Astrocyte of the cerebellum (primary cell): ENCODE measurements at regions not wholly inside any gene's neighbourhood (a gene's known extent, or its start where the extent isn't known, plus 50 kb on each side); places are given as distances from the start of the nearest gene placed in this dataset.

Experiments
- DNase-seq: peaks from one replicate; pipeline ENCODE4 v3.0.0-alpha.2; 2011; ENCODE audit warnings: low read depth
- H3K4me3 ChIP-seq: 2 replicates; pipeline ENCODE4 v1.5.1; 2011; ENCODE audit warnings: mild to moderate bottlenecking, low read depth, low read length, moderate library complexity
- in situ Hi-C: cut with HindIII; loops from 2 replicates; pipeline ENCODE4 v1.10.0; 2017; ENCODE audit warnings: low sequenced_read_pairs
- TF ChIP-seq, protein P1 (sequence below): IDR thresholded peaks from 2 replicates; pipeline ENCODE4 v1.5.1; 2012; ENCODE audit warnings: low read length, low read depth, moderate library complexity, mild to moderate bottlenecking; ENCODE audit errors: missing control alignments

DNA sequence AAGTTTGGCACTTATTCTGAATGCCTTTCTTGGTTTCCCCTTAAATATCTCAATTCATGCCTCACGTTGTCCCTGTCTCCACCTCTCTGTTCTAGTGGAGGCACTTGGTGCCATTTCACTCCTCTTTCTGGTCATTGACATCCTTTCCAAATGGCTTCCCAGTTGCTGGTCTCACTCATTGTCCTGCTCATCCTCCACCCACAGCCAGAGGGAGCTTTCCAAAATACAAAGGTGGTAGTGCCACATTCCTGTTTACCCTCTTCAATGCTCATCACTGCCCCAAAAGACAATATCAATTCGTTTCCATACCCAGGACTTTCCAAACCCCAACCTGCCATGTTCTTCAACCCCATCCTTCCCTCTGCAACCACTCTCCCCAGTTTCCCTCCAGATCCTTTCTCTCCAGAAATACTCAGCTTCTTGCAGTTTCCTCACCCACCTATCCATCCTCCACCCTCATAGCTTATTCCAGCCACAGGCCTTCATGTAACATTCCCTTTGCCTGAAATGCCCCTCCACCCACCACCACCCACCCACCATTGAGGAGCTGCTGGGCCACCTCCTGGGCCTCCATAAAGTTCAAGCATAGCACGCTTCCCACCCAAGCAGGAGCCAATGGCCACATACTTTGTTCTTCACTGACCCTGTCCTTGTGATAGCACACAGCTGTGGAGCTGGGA lies 63.1 kb upstream of the ADRB1 start:
- in situ Hi-C loops, result loop anchor here (5.0 kb wide), 1 partner anchor 42 kb away; no protein-coding TSS in a partner anchor
- no peak for DNase-seq
- TF ChIP-seq, protein P1, sequence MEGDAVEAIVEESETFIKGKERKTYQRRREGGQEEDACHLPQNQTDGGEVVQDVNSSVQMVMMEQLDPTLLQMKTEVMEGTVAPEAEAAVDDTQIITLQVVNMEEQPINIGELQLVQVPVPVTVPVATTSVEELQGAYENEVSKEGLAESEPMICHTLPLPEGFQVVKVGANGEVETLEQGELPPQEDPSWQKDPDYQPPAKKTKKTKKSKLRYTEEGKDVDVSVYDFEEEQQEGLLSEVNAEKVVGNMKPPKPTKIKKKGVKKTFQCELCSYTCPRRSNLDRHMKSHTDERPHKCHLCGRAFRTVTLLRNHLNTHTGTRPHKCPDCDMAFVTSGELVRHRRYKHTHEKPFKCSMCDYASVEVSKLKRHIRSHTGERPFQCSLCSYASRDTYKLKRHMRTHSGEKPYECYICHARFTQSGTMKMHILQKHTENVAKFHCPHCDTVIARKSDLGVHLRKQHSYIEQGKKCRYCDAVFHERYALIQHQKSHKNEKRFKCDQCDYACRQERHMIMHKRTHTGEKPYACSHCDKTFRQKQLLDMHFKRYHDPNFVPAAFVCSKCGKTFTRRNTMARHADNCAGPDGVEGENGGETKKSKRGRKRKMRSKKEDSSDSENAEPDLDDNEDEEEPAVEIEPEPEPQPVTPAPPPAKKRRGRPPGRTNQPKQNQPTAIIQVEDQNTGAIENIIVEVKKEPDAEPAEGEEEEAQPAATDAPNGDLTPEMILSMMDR, result peak; percentile 25
- H3K4me3 ChIP-seq, result no peak overlapping the region

DNA sequence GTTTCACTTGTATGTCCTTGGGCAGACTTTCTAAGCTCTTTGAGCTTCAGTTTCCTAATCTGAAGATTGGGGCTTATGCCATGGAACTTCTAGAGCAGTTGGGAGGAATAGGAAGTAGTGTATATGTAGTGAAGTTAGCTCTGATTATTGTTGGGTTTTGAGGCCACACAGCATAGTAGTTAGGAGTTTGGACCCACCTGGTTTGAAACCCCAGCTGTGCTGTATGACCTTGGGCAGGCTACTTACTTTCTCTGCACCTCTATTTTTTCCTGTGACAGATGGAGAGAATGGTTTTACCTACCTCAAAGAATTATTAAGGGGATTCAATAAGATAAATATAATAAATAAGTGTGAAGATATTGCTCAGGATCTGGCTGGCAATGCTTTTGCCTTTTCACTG lies 61.4 kb upstream of the ADRB1 start:
- no peak overlapping the region for H3K4me3 ChIP-seq
- DNase-seq, result no peak
- TF ChIP-seq, protein P1, result no peak
- in situ Hi-C loops, result loop anchor here (5.0 kb wide), 1 partner anchor 40 kb away; no protein-coding TSS in a partner anchor

DNA sequence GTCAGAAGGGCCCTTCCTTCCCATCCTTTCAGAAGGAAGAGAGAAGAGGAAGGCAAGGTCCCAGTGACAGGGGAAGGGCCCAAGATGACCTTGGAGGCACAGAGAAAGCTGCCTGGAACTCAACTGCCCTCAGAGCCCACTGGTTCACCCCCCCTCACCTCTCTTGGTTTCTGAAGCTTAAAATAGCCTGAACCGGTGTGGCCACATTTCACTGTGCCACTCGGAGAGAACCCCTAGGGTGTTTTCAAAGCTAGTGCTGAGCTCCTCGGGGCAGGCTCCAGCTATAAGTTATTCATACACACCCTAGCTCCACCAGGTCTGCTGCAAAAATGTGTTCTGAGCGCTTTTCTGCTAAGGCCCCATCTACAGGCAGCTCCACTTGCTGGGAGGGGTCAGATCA lies 60.9 kb upstream of the ADRB1 start:
- in situ Hi-C loops, result loop anchor here (5.0 kb wide), 1 partner anchor 40 kb away; no protein-coding TSS in a partner anchor
- TF ChIP-seq, protein P1, result no peak
- no peak for DNase-seq
- no peak overlapping the region for H3K4me3 ChIP-seq

DNA sequence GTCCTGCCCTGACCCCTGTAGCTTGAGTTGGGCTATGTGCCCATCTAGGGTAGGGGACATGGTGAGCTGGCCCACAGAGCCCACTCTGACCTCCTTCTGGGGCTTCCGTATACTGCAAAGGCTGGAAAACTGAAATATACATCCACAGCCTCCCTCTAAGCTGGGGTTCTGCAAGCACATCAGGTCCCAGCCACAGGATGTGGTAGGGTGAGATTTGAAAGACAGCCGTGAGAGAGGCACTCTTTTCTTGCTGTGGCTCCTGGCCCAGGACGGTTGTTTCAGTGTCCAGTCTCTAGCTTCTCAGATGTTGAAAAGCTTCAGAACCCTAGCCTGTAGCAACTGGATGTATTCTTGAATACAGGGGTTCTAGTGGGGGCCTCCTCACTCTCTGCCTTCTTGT lies 60.1 kb upstream of the ADRB1 start:
- TF ChIP-seq, protein P1, result no peak
- no peak overlapping the region for H3K4me3 ChIP-seq
- DNase-seq, result no peak
- in situ Hi-C loops, result loop anchor here (5.0 kb wide), 1 partner anchor 39 kb away; no protein-coding TSS in a partner anchor

DNA sequence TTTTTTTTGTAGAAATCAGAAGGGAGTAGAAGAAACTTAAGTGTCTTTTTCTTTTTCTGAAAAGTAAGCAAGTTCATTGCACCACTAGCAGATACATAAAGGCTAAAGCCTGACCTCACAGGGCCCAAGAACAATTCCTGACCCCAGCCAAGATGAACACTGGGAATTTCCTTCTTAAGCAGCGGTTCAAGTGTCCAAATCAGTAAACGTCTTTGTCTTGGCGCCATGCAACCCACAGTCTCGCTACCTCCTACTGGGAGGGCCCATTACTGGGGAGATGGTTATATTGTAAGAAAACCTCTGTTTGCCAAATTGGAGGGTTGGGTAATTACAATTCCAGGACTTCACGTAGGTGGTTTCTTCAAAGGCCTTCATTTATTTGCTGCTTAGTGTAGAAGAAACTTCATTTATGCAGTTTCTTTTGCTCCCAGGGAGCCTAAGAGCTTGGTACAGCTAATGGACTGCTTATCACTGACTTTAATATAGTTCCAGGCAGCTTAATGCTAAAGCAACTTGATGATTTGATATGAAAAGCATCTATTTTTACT lies 58.3 kb upstream of the ADRB1 start:
- DNase-seq, result peak; percentile 70
- in situ Hi-C loops, result no loop called here
- TF ChIP-seq, protein P1, result no peak
- no peak overlapping the region for H3K4me3 ChIP-seq

DNA sequence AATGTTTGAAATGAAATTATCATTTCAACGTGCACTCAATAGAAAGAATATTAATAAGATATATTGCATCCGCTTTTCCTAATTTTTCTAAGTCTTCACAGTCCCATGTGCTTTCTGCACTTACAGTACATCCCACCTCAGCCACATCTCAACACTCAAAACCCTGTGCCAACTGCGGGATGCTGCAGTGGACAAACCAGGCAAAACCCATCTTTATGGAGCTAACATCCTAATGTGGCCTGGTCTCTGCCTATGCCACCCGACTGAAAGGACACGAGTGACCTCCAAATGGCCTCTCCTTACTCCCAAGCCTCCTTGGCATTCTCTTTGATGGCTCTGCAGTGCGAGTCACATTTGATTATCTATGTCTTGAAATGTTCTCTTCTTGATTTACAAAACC lies 57.4 kb upstream of the ADRB1 start:
- no peak overlapping the region for H3K4me3 ChIP-seq
- no peak for DNase-seq
- in situ Hi-C loops, result no loop called here
- TF ChIP-seq, protein P1, result no peak
